ENCODE measurements at regions not wholly inside any gene's neighbourhood (a gene's known extent, or its start where the extent isn't known, plus 50 kb on each side); places are given as distances from the start of the nearest gene placed in this dataset.
"Not testable (repeated sequence)": the region's sequence is repeated elsewhere in the genome, so short reads cannot be mapped to it uniquely, and the experiment has no call there.

GRCh38 chr4:28845158-28845557 lies 1875.0 kb upstream of the PCDH7 start:
- H3K4me2 ChIP-seq (ENCODE audit: low read length): no peak overlapping the region
- no peaks in the 10 kb centered on the region for H3K9me3 ChIP-seq (ENCODE audit: control insufficient read depth, insufficient read depth, low read length)
- H3K27me3 ChIP-seq (ENCODE audit: control insufficient read depth, low read length): no peaks in the 10 kb centered on the region
- no peaks in the 10 kb centered on the region for H3K36me3 ChIP-seq (ENCODE audit: control insufficient read depth, low read length)
- H3F3A ChIP-seq (ENCODE audit: control insufficient read depth, insufficient read depth): no peaks in the 10 kb centered on the region
- TF ChIP-seq, protein P1, sequence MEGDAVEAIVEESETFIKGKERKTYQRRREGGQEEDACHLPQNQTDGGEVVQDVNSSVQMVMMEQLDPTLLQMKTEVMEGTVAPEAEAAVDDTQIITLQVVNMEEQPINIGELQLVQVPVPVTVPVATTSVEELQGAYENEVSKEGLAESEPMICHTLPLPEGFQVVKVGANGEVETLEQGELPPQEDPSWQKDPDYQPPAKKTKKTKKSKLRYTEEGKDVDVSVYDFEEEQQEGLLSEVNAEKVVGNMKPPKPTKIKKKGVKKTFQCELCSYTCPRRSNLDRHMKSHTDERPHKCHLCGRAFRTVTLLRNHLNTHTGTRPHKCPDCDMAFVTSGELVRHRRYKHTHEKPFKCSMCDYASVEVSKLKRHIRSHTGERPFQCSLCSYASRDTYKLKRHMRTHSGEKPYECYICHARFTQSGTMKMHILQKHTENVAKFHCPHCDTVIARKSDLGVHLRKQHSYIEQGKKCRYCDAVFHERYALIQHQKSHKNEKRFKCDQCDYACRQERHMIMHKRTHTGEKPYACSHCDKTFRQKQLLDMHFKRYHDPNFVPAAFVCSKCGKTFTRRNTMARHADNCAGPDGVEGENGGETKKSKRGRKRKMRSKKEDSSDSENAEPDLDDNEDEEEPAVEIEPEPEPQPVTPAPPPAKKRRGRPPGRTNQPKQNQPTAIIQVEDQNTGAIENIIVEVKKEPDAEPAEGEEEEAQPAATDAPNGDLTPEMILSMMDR (IDR thresholded peaks at IDR 0.05; ENCODE audit: low read depth, low read length, poor library complexity, severe bottlenecking): no peak
- TF ChIP-seq EZH2phosphoT487 (IDR thresholded peaks at IDR 0.05; ENCODE audit: borderline replicate concordance, low read length): no peak
- no peaks in the 10 kb centered on the region for H3K4me1 ChIP-seq (ENCODE audit: control insufficient read depth, low read length)
- H3K27ac ChIP-seq (ENCODE audit: low read depth, low read length): no peak overlapping the region
- no peaks in the 10 kb centered on the region for H4K20me1 ChIP-seq (ENCODE audit: control insufficient read depth, insufficient read depth, low read depth, low read length)
- H3K79me2 ChIP-seq (ENCODE audit: control insufficient read depth, low read length): no peaks in the 10 kb centered on the region
- no peak overlapping the region for H3K4me3 ChIP-seq (ENCODE audit: low read length)
- no peaks in the 10 kb centered on the region for H3K9me2 ChIP-seq (replicated peaks; ENCODE audit: control insufficient read depth, low read length)

GRCh38 chr4:28857028-28857427 lies 1863.1 kb upstream of the PCDH7 start:
- not testable (repeated sequence) for H4K20me1 ChIP-seq (ENCODE audit: control insufficient read depth, insufficient read depth, low read depth, low read length); H3K27me3 ChIP-seq (ENCODE audit: control insufficient read depth, low read length); H3K27ac ChIP-seq (ENCODE audit: low read depth, low read length); H3K4me1 ChIP-seq (ENCODE audit: control insufficient read depth, low read length); H3K36me3 ChIP-seq (ENCODE audit: control insufficient read depth, low read length); H3K9me2 ChIP-seq (replicated peaks; ENCODE audit: control insufficient read depth, low read length); H3K4me3 ChIP-seq (ENCODE audit: low read length); H3K4me2 ChIP-seq (ENCODE audit: low read length); H3K9me3 ChIP-seq (ENCODE audit: control insufficient read depth, insufficient read depth, low read length); H3K79me2 ChIP-seq (ENCODE audit: control insufficient read depth, low read length); H3F3A ChIP-seq (ENCODE audit: control insufficient read depth, insufficient read depth)

- Histone ChIP-seq H3K79me2 (ENCODE audit: control insufficient read depth, low read length) (no peaks in the 10 kb centered on the region), H3K9me2 (replicated peaks; ENCODE audit: control insufficient read depth, low read length) (no peaks in the 10 kb centered on the region), H3K27ac (ENCODE audit: low read depth, low read length) (no peak overlapping the region), H3K9me3 (ENCODE audit: control insufficient read depth, insufficient read depth, low read length) (no peaks in the 10 kb centered on the region), H3F3A (ENCODE audit: control insufficient read depth, insufficient read depth) (no peaks in the 10 kb centered on the region), H3K4me2 (ENCODE audit: low read length) (no peak overlapping the region), H3K36me3 (ENCODE audit: control insufficient read depth, low read length) (no peaks in the 10 kb centered on the region), H3K27me3 (ENCODE audit: control insufficient read depth, low read length) (no peaks in the 10 kb centered on the region), H4K20me1 (ENCODE audit: control insufficient read depth, insufficient read depth, low read depth, low read length) (no peaks in the 10 kb centered on the region), H3K4me1 (ENCODE audit: control insufficient read depth, low read length) (no peaks in the 10 kb centered on the region), H3K4me3 (ENCODE audit: low read length) (no peak overlapping the region)
- TF ChIP-seq EZH2phosphoT487 (IDR thresholded peaks at IDR 0.05; ENCODE audit: borderline replicate concordance, low read length): no peak
Observed at GRCh38 chr4:28868841-28869240, 1851.3 kb upstream of the PCDH7 start.

- TF ChIP-seq EZH2phosphoT487 (IDR thresholded peaks at IDR 0.05; ENCODE audit: borderline replicate concordance, low read length): no peak
- TF ChIP-seq, protein P1 (IDR thresholded peaks at IDR 0.05; ENCODE audit: low read depth, low read length, poor library complexity, severe bottlenecking): no peak
- H3K9me3 ChIP-seq (ENCODE audit: control insufficient read depth, insufficient read depth, low read length): no peaks in the 10 kb centered on the region
- no peaks in the 10 kb centered on the region for H3K36me3 ChIP-seq (ENCODE audit: control insufficient read depth, low read length)
- H3K9me2 ChIP-seq (replicated peaks; ENCODE audit: control insufficient read depth, low read length): no peaks in the 10 kb centered on the region
- no peaks in the 10 kb centered on the region for H4K20me1 ChIP-seq (ENCODE audit: control insufficient read depth, insufficient read depth, low read depth, low read length)
- H3K79me2 ChIP-seq (ENCODE audit: control insufficient read depth, low read length): no peaks in the 10 kb centered on the region
- H3K27ac ChIP-seq (ENCODE audit: low read depth, low read length): no peak overlapping the region
- H3K4me1 ChIP-seq (ENCODE audit: control insufficient read depth, low read length): no peaks in the 10 kb centered on the region
- no peak overlapping the region for H3K4me3 ChIP-seq (ENCODE audit: low read length)
- H3K27me3 ChIP-seq (ENCODE audit: control insufficient read depth, low read length): no peaks in the 10 kb centered on the region
- H3K4me2 ChIP-seq (ENCODE audit: low read length): no peak overlapping the region
- no peaks in the 10 kb centered on the region for H3F3A ChIP-seq (ENCODE audit: control insufficient read depth, insufficient read depth)
Observed at GRCh38 chr4:28879178-28879577, 1841.0 kb upstream of the PCDH7 start.

Data from DOHH2 (cell line).